Colonic mucosa (tissue), 4 donors: ENCODE measurements at regions not wholly inside any gene's neighbourhood (a gene's known extent, or its start where the extent isn't known, plus 50 kb on each side); places are given as distances from the start of the nearest gene placed in this dataset.

Experiments
- DNase-seq: peaks from one replicate; pipeline ENCODE4 v3.0.0-alpha.2; 2020
- H3K27ac ChIP-seq: fragments of 200-600 bp; one replicate; pipeline ENCODE4 v1.8.0; 2021
- H3K27me3 ChIP-seq: fragments of 200-600 bp; one replicate; pipeline ENCODE4 v1.8.0; 2021
- H3K36me3 ChIP-seq: fragments of 200-600 bp; one replicate; pipeline ENCODE4 v1.8.0; 2021
- H3K4me1 ChIP-seq: fragments of 200-600 bp; one replicate; pipeline ENCODE4 v1.8.0; 2021; ENCODE audit warnings: mild to moderate bottlenecking
- H3K4me3 ChIP-seq: fragments of 200-600 bp; one replicate; pipeline ENCODE4 v1.8.0; 2021
- H3K9ac ChIP-seq, 2 donors: one replicate each; pipeline ENCODE4 v1.7.0; 2013; ENCODE audit warnings: control low read depth in 2 of 2, low read depth in 2 of 2, low read length in 2 of 2
- H3K9me3 ChIP-seq: fragments of 200-600 bp; one replicate; pipeline ENCODE4 v1.8.0; 2021
- CTCF ChIP-seq: fragments of 200-600 bp; IDR thresholded peaks from one replicate; pipeline ENCODE4 v1.8.0; 2022; ENCODE audit warnings: antibody characterized with exemption, mild to moderate bottlenecking
- intact Hi-C: fragments of 100-400 bp; cut with DNase I; formaldehyde crosslinking; loops from one replicate; pipeline ENCODE4 v1.14.1; 2022
- donor health status: healthy.
- donor health status: DM: no; HTN: no; CAD: no.
- donor health status: DM: no; HTN: no; CAD: no.

- no peak for DNase-seq
- TF ChIP-seq CTCF, result no peak
- intact Hi-C loops, result no loop called here
- Histone ChIP-seq H3K9ac (no peak overlapping the region), H3K4me3 (no peak overlapping the region), H3K27me3 (no peaks in the 10 kb centered on the region), H3K27ac (no peak overlapping the region), H3K36me3 (no peaks in the 10 kb centered on the region), H3K4me1 (no peaks in the 10 kb centered on the region), H3K9me3 (no peaks in the 10 kb centered on the region)
Measured at GRCh38 chr21:38056481-38056880, 140.2 kb upstream of the KCNJ6 start.

- no peak for DNase-seq
- intact Hi-C loops, result no loop called here
- no peaks in the 10 kb centered on the region for H3K9me3 ChIP-seq
- no peak for TF ChIP-seq CTCF
- no peak overlapping the region for H3K27ac ChIP-seq
- no peaks in the 10 kb centered on the region for H3K27me3 ChIP-seq
- no peak overlapping the region for H3K9ac ChIP-seq
- no peaks in the 10 kb centered on the region for H3K36me3 ChIP-seq
- no peaks in the 10 kb centered on the region for H3K4me1 ChIP-seq
- no peak overlapping the region for H3K4me3 ChIP-seq
Measured at GRCh38 chr21:38057626-38058025, 141.4 kb upstream of the KCNJ6 start.

GRCh38 chr21:38060533-38060932, 144.3 kb upstream of the KCNJ6 start:
- H3K9ac ChIP-seq, result no peak overlapping the region
- TF ChIP-seq CTCF, result no peak
- H3K27ac ChIP-seq, result no peak overlapping the region
- no peak for DNase-seq
- H3K27me3 ChIP-seq, result no peaks in the 10 kb centered on the region
- H3K9me3 ChIP-seq, result no peaks in the 10 kb centered on the region
- H3K4me3 ChIP-seq, result no peak overlapping the region
- H3K36me3 ChIP-seq, result no peaks in the 10 kb centered on the region
- H3K4me1 ChIP-seq, result no peaks in the 10 kb centered on the region
- intact Hi-C loops, result no loop called here

GRCh38 chr21:38067086-38067739, 151.0 kb upstream of the KCNJ6 start:
- Histone ChIP-seq H3K9me3 (no peaks in the 10 kb centered on the region), H3K27me3 (no peaks in the 10 kb centered on the region), H3K27ac (no peak overlapping the region), H3K36me3 (no peaks in the 10 kb centered on the region), H3K4me3 (no peak overlapping the region), H3K9ac (no peak overlapping the region), H3K4me1 (no peaks in the 10 kb centered on the region)
- no peak for DNase-seq
- TF ChIP-seq CTCF, result no peak
- intact Hi-C loops, result no loop called here

GRCh38 chr21:38072489-38072888, 156.2 kb upstream of the KCNJ6 start:
- TF ChIP-seq CTCF, result no peak
- H3K27me3 ChIP-seq, result no peaks in the 10 kb centered on the region
- no peak overlapping the region for H3K9ac ChIP-seq
- H3K27ac ChIP-seq, result no peak overlapping the region
- no peak overlapping the region for H3K4me3 ChIP-seq
- intact Hi-C loops, result no loop called here
- DNase-seq, result no peak
- H3K36me3 ChIP-seq, result no peaks in the 10 kb centered on the region
- H3K9me3 ChIP-seq, result no peaks in the 10 kb centered on the region
- no peaks in the 10 kb centered on the region for H3K4me1 ChIP-seq
